Right lobe of liver (tissue), 4 donors: ENCODE measurements at regions not wholly inside any gene's neighbourhood (a gene's known extent, or its start where the extent isn't known, plus 50 kb on each side); places are given as distances from the start of the nearest gene placed in this dataset.

Experiments used
- CTCF ChIP-seq, 4 donors: fragments of 200-600 bp in 3 of 4; fragments of 450-650 bp in 1 of 4; IDR thresholded peaks; one replicate each; pipeline versions ENCODE4 v1.5.1 to v1.8.0; 2016 to 2022; ENCODE audit warnings: antibody characterized with exemption in 4 of 4, mild to moderate bottlenecking in 2 of 4
- POLR2A ChIP-seq: fragments of 450-650 bp; IDR thresholded peaks from one replicate; pipeline ENCODE4 v1.6.1; 2017; ENCODE audit warnings: antibody characterized with exemption, mild to moderate bottlenecking
- donor health status: DM: no; HTN: no; CAD: no.
- donor health status: DM: no; HTN: no; CAD: no.
- donor health status: DM: no; HTN: yes; CAD: no.

GRCh38 chr16:5500526-5500925 is 402.9 kb upstream of the EEF2KMT start:
- TF ChIP-seq CTCF (IDR thresholded peaks at IDR 0.05) (no peak), POLR2A (no peak)
